ENCODE measurements at regions not wholly inside any gene's neighbourhood (a gene's known extent, or its start where the extent isn't known, plus 50 kb on each side); places are given as distances from the start of the nearest gene placed in this dataset.
"Not testable (repeated sequence)": the region's sequence is repeated elsewhere in the genome, so short reads cannot be mapped to it uniquely, and the experiment has no call there.

GRCh38 chrX:65451663-65452062 is 82.9 kb downstream of the LAS1L start:
- no peak overlapping the region for H3K4me3 Mint-ChIP-seq
- H3K9me3 Mint-ChIP-seq = no peaks in the 10 kb centered on the region
- no peaks in the 10 kb centered on the region for H3K4me1 Mint-ChIP-seq
- no peak overlapping the region for H3K27ac Mint-ChIP-seq
- H3K36me3 Mint-ChIP-seq = peaks cover 3% of the 10 kb centered on the region
- ATAC-seq (ENCODE audit: low read depth) (peak; percentile 35), DNase-seq (ENCODE audit: low spot score in 2 of 2) (peak in 1 of 2 donors; percentile 13)
- H3K27me3 Mint-ChIP-seq = no peaks in the 10 kb centered on the region

GRCh38 chrX:65420154-65420553 is 114.4 kb downstream of the LAS1L start:
- ATAC-seq (ENCODE audit: low read depth) (no peak), DNase-seq (ENCODE audit: low spot score in 2 of 2) (no peak)
- Mint-ChIP-seq H3K27me3 (no peaks in the 10 kb centered on the region), H3K9me3 (peaks cover 2% of the 10 kb centered on the region), H3K36me3 (peaks cover 8% of the 10 kb centered on the region), H3K4me1 (no peaks in the 10 kb centered on the region), H3K27ac (no peak overlapping the region), H3K4me3 (no peak overlapping the region)

GRCh38 chrX:65407662-65408061 is 126.9 kb downstream of the LAS1L start:
- H3K27me3 Mint-ChIP-seq; ATAC-seq (ENCODE audit: low read depth); H3K27ac Mint-ChIP-seq; H3K9me3 Mint-ChIP-seq; H3K36me3 Mint-ChIP-seq; H3K4me1 Mint-ChIP-seq; DNase-seq (ENCODE audit: low spot score in 2 of 2); H3K4me3 Mint-ChIP-seq: not testable (repeated sequence)

GRCh38 chrX:65407157-65407626 is 127.4 kb downstream of the LAS1L start:
- no peak overlapping the region for H3K27ac Mint-ChIP-seq
- H3K27me3 Mint-ChIP-seq = peaks cover 2% of the 10 kb centered on the region
- peak overlapping the region; percentile 81 for H3K4me3 Mint-ChIP-seq
- peaks cover 2% of the 10 kb centered on the region for H3K36me3 Mint-ChIP-seq
- H3K9me3 Mint-ChIP-seq = peaks cover 2% of the 10 kb centered on the region
- DNase-seq (ENCODE audit: low spot score in 2 of 2) = no peak
- ATAC-seq (ENCODE audit: low read depth) = peak; percentile 54
- H3K4me1 Mint-ChIP-seq = peaks cover 4% of the 10 kb centered on the region

- DNase-seq (ENCODE audit: low spot score in 2 of 2) = no peak
Observed at GRCh38 chrX:65406532-65406931, 128.1 kb downstream of the LAS1L start.

GRCh38 chrX:65392284-65392683 is 142.3 kb downstream of the LAS1L start:
- H3K4me1 Mint-ChIP-seq = no peaks in the 10 kb centered on the region

More at GRCh38 chrX:65406532-65406931, 128.1 kb downstream of the LAS1L start:
- Mint-ChIP-seq H3K4me3 (peak overlapping the region; percentile 81), H3K27me3 (peaks cover 2% of the 10 kb centered on the region), H3K27ac (no peak overlapping the region), H3K4me1 (peaks cover 4% of the 10 kb centered on the region), H3K9me3 (peaks cover 2% of the 10 kb centered on the region), H3K36me3 (peaks cover 2% of the 10 kb centered on the region)
- peak; percentile 62 for ATAC-seq (ENCODE audit: low read depth)

GRCh38 chrX:65389120-65389519 is 145.5 kb downstream of the LAS1L start:
- not testable (repeated sequence) for H3K27me3 Mint-ChIP-seq; H3K27ac Mint-ChIP-seq; DNase-seq (ENCODE audit: low spot score in 2 of 2); ATAC-seq (ENCODE audit: low read depth); H3K4me3 Mint-ChIP-seq; H3K4me1 Mint-ChIP-seq
- Mint-ChIP-seq H3K36me3 (peaks cover 23% of the 10 kb centered on the region), H3K9me3 (peaks cover 13% of the 10 kb centered on the region)

More at GRCh38 chrX:65392284-65392683, 142.3 kb downstream of the LAS1L start:
- H3K27me3 Mint-ChIP-seq = peaks cover 2% of the 10 kb centered on the region
- DNase-seq (ENCODE audit: low spot score in 2 of 2) = no peak
- no peak for ATAC-seq (ENCODE audit: low read depth)
- peaks cover 28% of the 10 kb centered on the region for H3K36me3 Mint-ChIP-seq
- H3K27ac Mint-ChIP-seq = no peak overlapping the region
- H3K9me3 Mint-ChIP-seq = peaks cover 6% of the 10 kb centered on the region
- no peak overlapping the region for H3K4me3 Mint-ChIP-seq

All from memory B cell (primary cell).